Loucy (cell line): ENCODE measurements at regions not wholly inside any gene's neighbourhood (a gene's known extent, or its start where the extent isn't known, plus 50 kb on each side); places are given as distances from the start of the nearest gene placed in this dataset.

ENCODE experiments used
- H2AFZ ChIP-seq: fragments of 200-600 bp; sonication (generic); 2 replicates; pipeline ENCODE4 v1.6.0; 2016; ENCODE audit warnings: antibody characterized with exemption, mild to moderate bottlenecking, low read length, moderate library complexity
- H3F3A ChIP-seq: fragments of 200-600 bp; 2 replicates; pipeline ENCODE4 v1.6.0; 2016; ENCODE audit warnings: antibody characterized with exemption, low read depth, mild to moderate bottlenecking
- H3K27me3 ChIP-seq: fragments of 200-600 bp; sonication (generic); 2 replicates; pipeline ENCODE4 v1.6.1; 2014; ENCODE audit warnings: low read length, mild to moderate bottlenecking; ENCODE audit not compliant: insufficient read depth, poor library complexity, severe bottlenecking
- H3K36me3 ChIP-seq: fragments of 200-600 bp; sonication (generic); 2 replicates; pipeline ENCODE4 v1.6.1; 2016; ENCODE audit warnings: low read length; ENCODE audit not compliant: insufficient read depth
- H3K4me1 ChIP-seq: fragments of 200-600 bp; sonication (generic); 2 replicates; pipeline ENCODE4 v1.5.1; 2014; ENCODE audit warnings: low read length, mild to moderate bottlenecking; ENCODE audit not compliant: insufficient read depth, poor library complexity, severe bottlenecking
- H3K4me2 ChIP-seq: fragments of 200-600 bp; sonication (generic); 2 replicates; pipeline ENCODE4 v1.6.0; 2014; ENCODE audit warnings: antibody characterized with exemption, low read length, low read depth, mild to moderate bottlenecking; ENCODE audit not compliant: poor library complexity, severe bottlenecking
- H3K4me3 ChIP-seq: fragments of 200-600 bp; sonication (generic); 2 replicates; pipeline ENCODE4 v1.5.1; 2014; ENCODE audit warnings: low read length, mild to moderate bottlenecking, mixed read lengths; ENCODE audit not compliant: poor library complexity, severe bottlenecking
- H3K79me2 ChIP-seq: fragments of 200-600 bp; sonication (generic); 2 replicates; pipeline ENCODE4 v1.6.1; 2014; ENCODE audit warnings: low read length; ENCODE audit not compliant: insufficient read depth
- H3K9ac ChIP-seq: fragments of 200-600 bp; sonication (generic); 2 replicates; pipeline ENCODE4 v1.6.0; 2014; ENCODE audit warnings: mild to moderate bottlenecking, low read depth, low read length, moderate library complexity; ENCODE audit not compliant: poor library complexity, severe bottlenecking
- H3K9me2 ChIP-seq: fragments of 200-600 bp; sonication (generic); replicated peaks from 2 replicates; pipeline ENCODE4 v1.6.1; 2016; ENCODE audit warnings: low read depth, low read length, mixed read lengths
- H3K9me3 ChIP-seq: fragments of 200-600 bp; sonication (generic); 2 replicates; pipeline ENCODE4 v1.6.1; 2014; ENCODE audit warnings: mild to moderate bottlenecking, antibody characterized with exemption, low read length, low read depth; ENCODE audit not compliant: insufficient read depth
- H4K20me1 ChIP-seq: fragments of 200-600 bp; sonication (generic); 2 replicates; pipeline ENCODE4 v1.6.0; 2014; ENCODE audit warnings: antibody characterized with exemption, low read length, mild to moderate bottlenecking; ENCODE audit not compliant: insufficient read depth, poor library complexity, severe bottlenecking
- EZH2phosphoT487 ChIP-seq: fragments of 200-600 bp; IDR thresholded peaks from 2 replicates; pipeline ENCODE4 v1.6.1; 2018; ENCODE audit warnings: antibody characterized with exemption, mild to moderate bottlenecking, moderate library complexity, borderline replicate concordance
- TF ChIP-seq, protein P1 (sequence below): fragments of 200-600 bp; sonication (generic); conservative IDR thresholded peaks from 2 replicates; pipeline ENCODE4 v1.5.1; 2014; ENCODE audit warnings: mild to moderate bottlenecking, antibody characterized with exemption, low read length

DNA sequence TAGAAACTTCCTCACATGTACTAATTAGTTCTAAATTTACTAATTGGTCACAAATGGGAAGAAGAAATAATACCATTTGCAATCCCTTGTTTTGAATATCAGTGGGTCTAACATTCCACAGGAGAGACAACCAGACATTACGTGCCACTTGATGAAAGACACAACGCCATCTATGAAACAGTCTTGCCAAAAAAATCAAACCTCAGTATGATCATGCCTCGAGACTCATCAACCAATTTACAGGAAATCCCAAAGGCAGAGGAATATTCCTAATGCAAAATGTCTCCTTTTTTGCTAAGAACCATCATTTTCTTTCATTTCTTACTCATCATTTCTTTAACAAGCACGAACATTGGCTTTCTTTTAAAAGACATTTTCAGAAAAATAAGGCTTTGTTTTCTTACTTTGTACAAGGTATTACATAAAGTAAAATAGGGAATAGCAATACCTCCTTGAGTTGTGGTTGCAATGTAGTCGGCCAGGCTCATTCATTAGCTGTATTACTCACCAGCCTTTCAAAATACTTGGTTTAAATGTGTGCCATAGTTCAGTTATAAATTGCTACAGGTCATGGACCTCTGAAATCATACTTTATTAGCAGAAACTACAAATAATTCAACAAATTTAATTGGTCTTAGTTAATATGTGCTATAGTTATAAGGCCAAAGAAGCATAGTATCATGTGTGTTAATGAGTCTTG, 436.2 kb upstream of the FLRT2 start:
- H4K20me1 ChIP-seq = no peaks in the 10 kb centered on the region
- H3K9me2 ChIP-seq = no peaks in the 10 kb centered on the region
- H3K27me3 ChIP-seq = no peaks in the 10 kb centered on the region
- no peak overlapping the region for H3K4me2 ChIP-seq
- H3K4me3 ChIP-seq = no peak overlapping the region
- no peak overlapping the region for H2AFZ ChIP-seq
- H3K4me1 ChIP-seq = no peaks in the 10 kb centered on the region
- H3K9me3 ChIP-seq = no peaks in the 10 kb centered on the region
- H3K9ac ChIP-seq = no peak overlapping the region
- TF ChIP-seq, protein P1, sequence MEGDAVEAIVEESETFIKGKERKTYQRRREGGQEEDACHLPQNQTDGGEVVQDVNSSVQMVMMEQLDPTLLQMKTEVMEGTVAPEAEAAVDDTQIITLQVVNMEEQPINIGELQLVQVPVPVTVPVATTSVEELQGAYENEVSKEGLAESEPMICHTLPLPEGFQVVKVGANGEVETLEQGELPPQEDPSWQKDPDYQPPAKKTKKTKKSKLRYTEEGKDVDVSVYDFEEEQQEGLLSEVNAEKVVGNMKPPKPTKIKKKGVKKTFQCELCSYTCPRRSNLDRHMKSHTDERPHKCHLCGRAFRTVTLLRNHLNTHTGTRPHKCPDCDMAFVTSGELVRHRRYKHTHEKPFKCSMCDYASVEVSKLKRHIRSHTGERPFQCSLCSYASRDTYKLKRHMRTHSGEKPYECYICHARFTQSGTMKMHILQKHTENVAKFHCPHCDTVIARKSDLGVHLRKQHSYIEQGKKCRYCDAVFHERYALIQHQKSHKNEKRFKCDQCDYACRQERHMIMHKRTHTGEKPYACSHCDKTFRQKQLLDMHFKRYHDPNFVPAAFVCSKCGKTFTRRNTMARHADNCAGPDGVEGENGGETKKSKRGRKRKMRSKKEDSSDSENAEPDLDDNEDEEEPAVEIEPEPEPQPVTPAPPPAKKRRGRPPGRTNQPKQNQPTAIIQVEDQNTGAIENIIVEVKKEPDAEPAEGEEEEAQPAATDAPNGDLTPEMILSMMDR = no peak
- no peak for TF ChIP-seq EZH2phosphoT487
- H3F3A ChIP-seq = no peaks in the 10 kb centered on the region
- no peaks in the 10 kb centered on the region for H3K79me2 ChIP-seq
- no peaks in the 10 kb centered on the region for H3K36me3 ChIP-seq

DNA sequence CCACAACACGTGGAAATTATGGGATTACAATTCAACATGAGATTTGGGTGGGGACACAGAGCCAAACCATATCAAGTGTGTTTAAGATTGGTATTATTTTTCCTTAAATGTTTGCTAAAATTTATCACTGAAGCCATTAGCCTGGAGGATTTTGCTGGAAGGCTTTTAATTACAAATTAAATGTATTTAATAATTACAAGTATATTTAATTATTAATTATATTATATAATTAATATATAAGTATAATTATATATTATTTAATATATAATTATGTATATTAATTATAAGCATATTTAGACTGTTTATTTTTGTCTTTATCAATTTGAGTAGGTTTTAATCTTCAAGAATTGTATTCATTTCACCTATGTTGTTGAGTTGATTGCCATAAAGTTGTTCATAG, 427.4 kb upstream of the FLRT2 start:
- no peak overlapping the region for H3K4me3 ChIP-seq
- H3K79me2 ChIP-seq = no peaks in the 10 kb centered on the region
- no peaks in the 10 kb centered on the region; the same call in 1 of the 2 replicates for H3K9me2 ChIP-seq
- H3K27me3 ChIP-seq = no peaks in the 10 kb centered on the region
- H3K9ac ChIP-seq = no peak overlapping the region
- H3K36me3 ChIP-seq = no peaks in the 10 kb centered on the region
- H4K20me1 ChIP-seq = no peaks in the 10 kb centered on the region
- no peaks in the 10 kb centered on the region for H3K4me1 ChIP-seq
- TF ChIP-seq, protein P1 = no peak
- TF ChIP-seq EZH2phosphoT487 = no peak
- H3K9me3 ChIP-seq = no peaks in the 10 kb centered on the region
- no peak overlapping the region for H3K4me2 ChIP-seq
- H2AFZ ChIP-seq = no peak overlapping the region
- H3F3A ChIP-seq = no peaks in the 10 kb centered on the region

DNA sequence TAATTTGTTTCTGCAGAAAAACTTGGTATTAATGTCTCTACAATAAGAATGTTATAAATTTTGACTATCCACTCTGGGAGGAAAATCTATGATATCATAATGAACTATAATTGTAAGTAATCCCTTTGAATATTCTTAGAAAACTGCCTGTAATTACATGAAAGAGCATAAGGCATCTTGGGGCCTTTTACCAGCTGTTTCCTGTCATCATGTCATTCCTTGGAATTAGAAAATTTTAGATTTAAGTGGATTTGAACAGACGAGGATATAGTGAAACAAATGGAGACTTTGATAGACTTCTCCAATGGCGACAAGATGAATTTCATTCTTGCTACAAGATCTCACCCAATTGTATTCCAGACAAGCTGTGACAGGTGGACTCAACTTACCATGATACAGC, 423.4 kb upstream of the FLRT2 start:
- H4K20me1 ChIP-seq = no peaks in the 10 kb centered on the region
- no peak for TF ChIP-seq EZH2phosphoT487
- TF ChIP-seq, protein P1 = no peak
- H3K4me2 ChIP-seq = no peak overlapping the region
- H2AFZ ChIP-seq = no peak overlapping the region
- no peaks in the 10 kb centered on the region for H3K4me1 ChIP-seq
- no peak overlapping the region for H3K4me3 ChIP-seq
- H3K79me2 ChIP-seq = no peaks in the 10 kb centered on the region
- no peak overlapping the region for H3K9ac ChIP-seq
- H3K9me2 ChIP-seq = no peaks in the 10 kb centered on the region
- no peaks in the 10 kb centered on the region for H3K36me3 ChIP-seq
- H3K9me3 ChIP-seq = no peaks in the 10 kb centered on the region; the same call in 1 of the 2 replicates
- H3F3A ChIP-seq = no peaks in the 10 kb centered on the region
- no peaks in the 10 kb centered on the region for H3K27me3 ChIP-seq
